GM21528 (cell line): ENCODE measurements at regions not wholly inside any gene's neighbourhood (a gene's known extent, or its start where the extent isn't known, plus 50 kb on each side); places are given as distances from the start of the nearest gene placed in this dataset.

Source experiments
- ATAC-seq: cut with Tn5 transposase; IDR thresholded peaks from one replicate; pipeline ENCODE4 v1.9.1; 2021; ENCODE audit warnings: mild to moderate bottlenecking, moderate library complexity; ENCODE audit not compliant: unreplicated experiment, low FRiP score

DNA sequence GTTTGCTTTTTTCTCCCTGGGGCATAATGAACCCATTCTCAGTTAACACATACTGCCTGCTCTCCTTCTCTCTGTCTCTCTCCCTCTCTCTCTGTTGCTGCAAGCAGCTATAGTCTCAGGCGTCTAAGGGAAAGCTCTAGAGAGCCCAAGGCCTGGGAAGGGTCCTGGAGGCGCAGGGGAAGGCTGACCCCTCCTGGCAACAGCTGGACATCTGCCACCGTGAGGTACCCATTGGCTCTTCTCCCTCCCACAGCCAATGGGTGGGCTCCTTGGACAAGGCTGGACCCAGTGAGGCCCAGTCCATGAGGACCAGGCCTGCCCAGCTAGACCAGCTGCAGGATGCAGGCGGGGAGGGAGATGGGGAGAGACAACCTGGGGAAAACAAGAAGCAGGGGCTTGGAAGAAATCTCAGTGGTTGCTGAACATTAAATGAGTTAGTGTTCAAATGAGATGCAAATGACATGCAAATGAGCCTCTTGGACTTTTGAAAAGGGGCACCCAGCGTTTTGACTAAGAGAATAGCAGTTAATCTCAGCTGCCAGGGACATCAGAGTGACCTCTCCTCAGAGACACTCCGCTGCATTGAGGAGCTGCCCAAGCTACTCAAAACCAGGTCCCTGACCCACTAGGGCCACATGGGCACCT lies 349.7 kb downstream of the BUD13 start:
- ATAC-seq: no peak

DNA sequence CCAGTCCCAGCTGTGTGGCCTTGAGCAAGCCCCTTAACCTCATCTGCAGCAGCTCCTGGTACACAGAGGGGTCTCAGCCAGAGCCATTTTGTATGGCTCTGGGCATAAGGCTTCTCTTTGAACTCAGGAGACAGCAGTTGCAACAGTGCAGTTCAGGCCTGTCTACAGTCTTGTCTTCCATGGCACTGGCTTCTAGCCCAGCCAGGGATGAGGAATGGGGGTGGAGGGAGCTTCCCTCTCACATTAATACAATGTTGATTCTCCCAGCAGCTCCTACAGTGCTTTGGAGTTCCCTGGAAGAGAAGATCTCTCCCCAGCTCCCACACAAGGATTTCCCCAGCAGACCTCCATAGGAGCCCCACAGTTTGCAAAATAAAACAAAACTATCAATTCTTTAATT lies 350.2 kb downstream of the BUD13 start:
- no peak for ATAC-seq

DNA sequence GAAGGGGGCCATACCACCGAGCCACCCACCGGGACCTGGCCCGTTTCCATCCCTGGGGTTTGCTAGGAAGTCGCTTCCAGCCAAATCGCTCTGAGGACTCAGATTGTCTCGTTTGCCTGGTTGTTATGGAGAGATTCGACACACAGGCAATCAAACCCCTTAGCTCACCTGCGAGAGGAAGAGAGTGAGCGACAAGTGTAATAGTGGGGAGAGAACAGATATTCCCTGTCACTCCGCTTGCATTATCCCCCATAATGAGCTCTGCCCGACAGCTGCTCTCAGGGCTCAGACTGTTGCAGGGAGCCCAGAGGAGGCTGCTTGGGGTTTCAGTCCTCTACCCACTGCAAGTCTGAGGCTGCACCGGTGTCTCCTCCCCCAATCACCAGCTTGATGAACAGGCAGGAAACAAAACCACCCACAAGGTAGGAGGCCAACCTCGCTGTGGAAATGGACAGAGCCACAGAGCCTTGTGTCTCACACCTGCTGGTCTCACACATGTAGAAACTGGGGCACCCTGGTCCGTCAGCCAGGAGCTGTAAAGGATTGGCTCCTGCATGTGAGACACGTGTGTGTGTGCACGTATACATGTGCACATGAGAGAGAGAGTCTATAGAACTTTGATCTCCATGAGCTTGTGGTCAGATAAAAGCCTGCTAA lies 351.1 kb downstream of the BUD13 start:
- no peak for ATAC-seq

DNA sequence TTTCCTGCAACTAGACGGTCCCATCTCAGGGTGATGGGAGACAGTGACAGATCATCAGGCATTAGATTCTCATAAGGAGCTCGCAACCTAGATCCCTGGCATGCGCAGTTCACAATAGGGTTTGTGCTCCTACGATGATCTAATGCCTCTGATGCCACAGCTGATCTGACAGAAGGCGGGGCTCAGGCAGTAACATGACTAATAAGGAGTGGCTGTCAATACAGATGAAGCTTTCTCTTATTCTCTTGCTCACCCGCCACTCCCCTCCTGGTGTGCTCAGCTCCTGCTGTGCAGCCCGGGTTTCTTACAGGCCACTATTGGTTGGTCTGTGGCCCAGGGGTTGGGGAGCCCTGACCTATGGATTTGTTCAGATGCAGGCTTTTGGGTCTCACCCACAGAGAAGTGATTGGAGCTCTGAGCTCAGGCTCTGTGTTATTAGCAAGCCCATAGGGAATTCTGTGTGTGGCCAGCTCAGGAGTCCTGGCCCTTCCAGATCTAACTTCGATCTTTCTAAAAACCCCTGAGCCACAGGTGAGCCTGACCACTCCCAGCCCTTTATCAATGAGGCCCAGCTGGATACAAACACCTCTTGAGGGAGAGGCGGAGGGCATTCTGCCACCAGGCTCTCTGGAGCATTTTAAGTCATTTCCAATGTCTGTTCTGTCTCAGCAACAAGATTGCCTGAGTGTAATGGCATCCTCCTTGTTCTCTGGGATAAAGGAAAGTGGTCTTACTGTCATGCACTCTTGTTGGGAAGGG lies 351.8 kb downstream of the BUD13 start:
- ATAC-seq: no peak

DNA sequence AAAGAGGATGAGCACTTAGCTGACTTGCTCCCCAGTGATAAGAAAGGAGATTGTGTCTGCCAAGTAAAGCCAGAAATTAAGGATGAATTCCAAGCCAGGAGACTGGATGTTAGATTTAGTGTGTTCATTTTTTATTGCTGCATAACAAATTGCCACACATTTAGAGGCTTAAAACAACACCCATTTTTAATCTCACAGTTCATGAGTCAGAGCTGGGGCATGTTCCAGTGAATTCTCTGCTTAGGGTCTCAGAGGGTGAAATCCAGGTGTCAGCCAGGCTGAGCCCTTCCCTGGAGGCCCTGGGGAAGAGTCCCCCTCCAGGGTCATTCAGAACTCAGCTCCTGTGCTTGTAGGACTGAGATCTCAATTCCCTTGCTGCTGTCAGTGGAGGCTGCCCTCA lies 352.8 kb downstream of the BUD13 start:
- no peak for ATAC-seq

DNA sequence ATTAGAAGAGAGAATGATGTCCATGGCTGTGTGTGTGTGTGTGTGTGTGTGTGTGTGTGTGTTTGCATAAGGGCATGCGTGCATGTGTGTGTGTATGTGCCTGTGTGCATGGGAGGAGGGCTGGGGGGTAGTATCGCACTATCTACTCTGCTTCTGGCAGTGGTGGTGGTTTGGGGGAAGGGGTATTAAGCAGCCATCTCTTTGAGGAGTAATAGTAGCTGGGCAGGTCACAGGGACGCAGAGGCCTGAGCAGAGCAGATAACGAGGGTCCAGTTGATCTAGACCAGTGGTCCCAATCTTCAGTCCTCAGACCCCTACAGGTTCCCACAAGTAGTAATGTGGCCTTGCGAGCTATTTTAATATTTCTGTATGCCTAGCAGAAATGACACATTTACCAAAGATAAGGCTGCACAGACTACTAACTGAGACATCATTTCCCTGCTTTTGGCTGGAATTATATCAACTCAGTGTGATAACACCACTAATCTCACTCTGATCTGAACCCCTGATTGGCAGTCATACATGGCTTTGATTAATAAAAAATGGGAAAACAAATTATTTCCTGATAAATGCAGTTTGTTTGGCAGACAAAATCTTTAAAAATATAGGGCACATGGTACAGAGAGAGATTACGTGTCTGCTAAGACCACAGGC lies 354.3 kb downstream of the BUD13 start:
- ATAC-seq: no peak

DNA sequence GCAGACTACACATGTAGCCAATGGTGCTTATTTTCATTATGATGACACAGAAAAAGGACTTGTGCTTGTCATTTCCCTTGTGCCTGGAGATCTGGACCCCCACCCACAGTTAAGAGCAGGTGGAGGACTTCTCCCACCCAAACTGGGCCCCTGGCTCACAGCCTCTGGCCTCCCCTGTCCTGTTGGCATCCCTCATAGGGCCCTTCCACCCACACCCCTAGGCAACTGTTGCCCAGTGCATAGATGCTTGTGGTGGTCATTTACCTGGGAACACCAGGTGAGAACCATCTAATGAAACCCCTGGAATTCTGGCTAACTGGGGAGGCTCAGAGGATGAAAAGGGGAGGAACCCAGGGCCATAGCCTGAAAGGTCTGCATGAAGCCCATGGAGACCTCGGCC lies 355.9 kb downstream of the BUD13 start:
- ATAC-seq: no peak

DNA sequence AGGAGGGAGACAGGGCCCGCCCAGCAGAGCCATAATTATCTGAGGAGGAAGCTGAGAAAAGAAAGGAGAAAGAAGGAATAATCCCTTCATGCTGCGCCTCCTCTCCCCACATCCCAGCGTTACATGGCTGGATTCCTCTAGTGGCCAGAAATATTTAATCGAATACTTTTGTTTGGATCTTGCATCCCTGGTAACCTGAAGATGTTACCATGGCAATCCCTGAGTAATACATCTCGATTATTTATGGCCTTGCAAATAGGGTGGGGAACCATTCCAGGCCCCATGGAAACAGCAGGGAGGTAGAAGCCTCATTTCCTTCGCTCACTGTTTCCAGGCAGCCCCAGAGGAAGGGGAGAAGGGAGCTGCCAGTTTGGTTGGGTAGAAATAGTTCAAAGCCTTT lies 357.7 kb downstream of the BUD13 start:
- no peak for ATAC-seq

DNA sequence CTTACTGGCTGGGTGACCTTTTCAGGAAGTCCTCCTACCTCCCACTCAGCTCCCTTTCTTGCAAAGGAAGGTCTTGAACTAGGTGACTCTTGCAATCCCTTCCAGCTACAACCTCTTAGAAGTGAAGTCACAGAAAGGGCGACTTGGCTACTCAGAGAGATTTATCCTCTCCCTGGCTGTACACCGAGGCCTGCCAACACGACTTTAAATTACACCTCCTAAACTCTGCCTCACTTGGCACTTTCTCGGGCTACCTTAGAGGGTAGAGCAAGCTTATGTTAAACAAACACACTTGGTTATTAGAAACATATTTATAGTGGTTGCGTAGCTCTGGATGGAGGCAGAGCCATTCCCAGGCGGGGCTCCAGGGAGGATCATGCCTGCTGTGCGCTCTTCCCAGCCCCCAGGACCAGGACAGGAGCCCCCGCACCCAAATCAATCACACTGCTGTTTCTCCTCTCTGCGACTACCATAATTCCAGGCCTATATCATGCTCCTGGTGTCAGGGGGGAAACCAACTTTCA lies 358.4 kb downstream of the BUD13 start:
- no peak for ATAC-seq

DNA sequence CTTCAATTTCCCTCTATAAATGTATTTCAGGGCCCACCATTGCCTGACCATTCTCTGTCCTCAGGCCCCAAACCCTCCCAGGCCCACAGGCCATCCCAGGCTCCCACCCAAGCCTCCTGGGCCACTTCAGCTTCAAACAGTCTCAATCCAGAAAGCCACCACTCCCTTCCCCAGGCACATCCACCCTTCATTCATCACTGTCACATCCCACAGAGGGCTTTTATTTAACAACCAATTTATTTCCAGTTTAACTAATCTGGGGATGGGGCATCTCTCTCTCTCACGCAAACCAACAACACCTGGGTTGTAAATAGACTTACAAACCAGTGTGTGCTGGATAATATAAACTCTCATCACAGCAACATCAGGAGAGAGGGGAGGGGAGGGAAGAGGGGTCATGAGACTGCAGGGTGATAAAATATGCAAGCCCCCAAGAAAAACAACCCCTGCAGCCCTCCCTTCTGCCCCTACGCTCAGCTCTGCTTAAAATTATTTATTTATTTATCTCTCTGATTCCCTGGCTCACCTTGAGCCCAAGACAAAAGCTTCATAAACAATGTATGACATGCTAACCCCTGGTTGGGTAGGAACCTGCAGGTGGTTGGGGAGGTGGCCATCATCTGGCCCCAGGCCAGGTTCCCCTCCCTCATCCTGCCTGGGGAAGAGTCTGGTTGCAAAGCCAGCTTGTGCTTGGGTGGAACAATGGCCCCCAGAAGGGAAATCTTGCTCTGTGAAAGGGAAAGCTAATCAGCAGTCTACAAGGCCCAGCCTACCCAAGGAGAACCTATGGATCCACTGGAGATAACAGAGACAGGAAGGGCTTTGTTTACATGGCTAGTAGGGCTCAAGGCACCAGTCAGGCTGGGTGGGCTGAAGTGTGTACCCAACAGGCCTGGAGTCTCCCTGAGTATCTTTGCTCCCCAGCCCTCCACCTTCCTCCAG lies 359.2 kb downstream of the BUD13 start:
- ATAC-seq: no peak

DNA sequence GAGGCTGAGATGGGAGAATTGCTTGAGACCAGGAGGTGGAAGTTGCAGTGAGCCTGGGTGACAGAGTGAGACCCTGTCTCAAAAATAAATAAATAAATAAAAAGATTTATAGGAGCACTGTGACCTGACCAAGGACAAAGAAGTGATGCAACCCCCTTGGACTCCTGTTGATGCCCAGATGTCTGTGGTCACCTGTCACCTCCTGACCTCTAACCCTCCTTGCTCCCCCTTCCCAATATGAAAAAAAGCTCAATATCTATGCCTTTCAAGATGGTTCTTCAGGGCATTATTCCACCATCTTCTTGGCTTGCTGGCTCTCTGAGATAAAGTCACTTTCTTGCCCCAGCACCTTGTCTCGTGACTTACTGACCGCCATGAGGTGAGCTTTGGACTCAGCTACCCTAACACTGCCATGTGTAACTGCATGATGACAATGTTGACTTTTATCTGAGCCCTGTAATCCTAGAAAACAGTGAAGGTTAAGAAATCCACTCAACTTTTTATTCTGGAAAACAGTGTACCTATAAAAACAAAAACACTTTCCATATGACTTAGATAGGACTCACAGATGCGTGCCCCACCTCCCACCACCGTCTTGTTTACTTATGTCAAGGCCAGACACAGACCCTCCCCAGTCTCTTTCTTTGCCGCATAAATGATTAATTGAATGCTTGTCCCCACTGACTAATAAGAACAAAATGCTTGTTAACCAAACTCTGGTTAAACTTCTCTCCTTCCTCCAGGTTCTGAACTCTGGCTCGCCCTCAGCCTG lies 360.5 kb downstream of the BUD13 start:
- no peak for ATAC-seq

DNA sequence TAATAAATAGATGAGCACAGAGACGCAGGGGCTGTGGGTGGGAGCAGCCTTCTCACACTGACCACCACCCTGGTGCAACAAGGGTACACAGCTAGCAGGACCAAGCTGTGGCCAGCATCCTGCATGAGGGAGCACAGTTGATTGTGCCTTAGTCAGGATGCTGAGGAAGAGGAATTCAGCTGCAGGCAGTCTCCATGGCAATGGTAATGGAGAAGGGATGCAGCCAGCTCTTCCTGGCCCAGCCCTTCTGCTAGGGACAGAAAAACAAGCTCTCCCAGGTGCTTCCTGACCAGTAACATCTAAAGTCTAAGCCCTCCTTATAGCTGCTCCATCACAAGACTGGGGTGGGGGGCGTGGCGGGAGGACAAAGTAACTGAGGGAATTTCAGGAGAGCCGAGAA lies 363.5 kb downstream of the BUD13 start:
- no peak for ATAC-seq

DNA sequence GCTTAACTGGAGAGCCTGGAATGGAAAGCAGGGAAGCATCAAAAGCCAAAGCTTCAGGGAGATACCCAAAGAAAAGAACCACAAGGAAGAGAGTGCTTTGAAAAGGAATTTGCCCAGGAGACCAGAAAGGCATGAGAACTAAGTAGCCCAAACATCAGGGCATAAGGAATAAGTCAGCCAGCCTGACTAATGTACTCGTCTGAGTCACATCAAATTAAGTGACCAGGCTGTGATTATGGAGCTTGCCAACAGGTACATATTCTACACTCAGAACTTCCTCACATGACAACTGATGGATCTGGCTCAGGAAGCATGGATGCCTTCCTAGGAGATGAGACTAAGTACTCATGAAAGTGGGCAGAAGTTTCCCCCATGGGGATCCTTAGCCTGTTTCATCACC lies 366.7 kb downstream of the BUD13 start:
- no peak for ATAC-seq

DNA sequence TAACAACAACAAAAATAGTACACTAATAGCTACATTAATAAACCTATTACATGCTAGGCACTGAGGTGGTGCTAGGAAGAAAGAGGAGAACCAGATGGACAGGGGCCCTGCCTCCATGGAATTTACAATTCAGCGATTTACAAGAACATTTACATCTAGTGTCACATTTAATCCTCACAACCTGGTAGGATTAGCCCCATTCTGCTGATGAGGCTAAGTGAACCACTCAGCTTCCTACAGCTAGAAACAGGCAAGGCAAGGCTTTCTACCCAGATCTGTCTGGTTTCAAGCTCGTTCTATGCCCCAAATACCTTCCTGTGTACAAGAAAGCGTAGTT lies 368.4 kb downstream of the BUD13 start:
- ATAC-seq: no peak

DNA sequence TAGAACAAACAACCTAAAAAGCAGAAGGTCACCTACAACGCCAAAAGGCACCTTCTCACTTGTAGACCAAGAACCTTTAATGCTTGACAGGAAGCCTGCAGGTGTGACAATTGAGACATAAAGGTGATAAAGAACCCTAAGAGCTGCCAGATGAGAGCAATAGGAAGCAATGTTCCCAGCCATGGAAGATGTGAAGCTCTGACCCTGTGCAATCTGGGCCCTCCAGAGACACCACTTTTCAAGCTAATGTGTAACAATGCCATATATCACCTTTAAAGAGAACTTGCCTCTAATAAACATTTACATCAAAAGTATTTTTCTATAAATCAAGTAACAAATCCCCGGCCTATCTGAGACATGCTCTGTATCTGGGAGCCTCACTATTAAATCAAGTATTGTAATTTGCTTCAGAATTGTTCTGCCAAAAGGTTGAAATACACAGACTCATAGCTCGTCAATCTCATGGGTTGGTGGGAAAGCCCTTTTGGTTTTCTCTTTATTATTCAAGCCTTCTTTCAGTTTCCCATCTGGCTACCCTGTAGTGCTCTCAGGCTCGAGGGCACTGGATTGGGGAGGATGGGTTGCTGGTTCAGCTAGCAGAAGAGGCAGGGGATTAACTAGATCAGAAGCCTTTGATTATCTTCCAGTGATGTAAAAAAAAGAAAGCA lies 368.9 kb downstream of the BUD13 start:
- no peak for ATAC-seq

DNA sequence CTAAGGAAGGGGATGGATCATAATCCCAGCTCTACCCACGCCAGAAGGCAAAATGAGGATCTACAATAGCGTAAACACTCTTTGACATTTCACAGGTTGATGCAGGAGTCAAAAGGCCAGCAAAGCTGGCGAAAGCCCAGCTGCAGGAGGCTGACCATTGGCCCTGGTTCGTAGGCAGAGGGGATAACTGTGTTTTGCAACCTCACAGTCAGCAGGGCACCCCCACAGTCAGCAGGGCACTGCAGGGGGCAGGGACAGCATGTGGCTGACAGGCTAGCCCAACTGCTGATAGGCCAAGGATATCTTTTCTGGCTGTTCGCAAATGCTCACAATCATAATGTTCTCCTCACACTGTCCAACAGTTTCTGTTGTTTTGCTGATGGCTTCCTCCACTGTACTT lies 372.7 kb downstream of the BUD13 start:
- ATAC-seq: no peak

DNA sequence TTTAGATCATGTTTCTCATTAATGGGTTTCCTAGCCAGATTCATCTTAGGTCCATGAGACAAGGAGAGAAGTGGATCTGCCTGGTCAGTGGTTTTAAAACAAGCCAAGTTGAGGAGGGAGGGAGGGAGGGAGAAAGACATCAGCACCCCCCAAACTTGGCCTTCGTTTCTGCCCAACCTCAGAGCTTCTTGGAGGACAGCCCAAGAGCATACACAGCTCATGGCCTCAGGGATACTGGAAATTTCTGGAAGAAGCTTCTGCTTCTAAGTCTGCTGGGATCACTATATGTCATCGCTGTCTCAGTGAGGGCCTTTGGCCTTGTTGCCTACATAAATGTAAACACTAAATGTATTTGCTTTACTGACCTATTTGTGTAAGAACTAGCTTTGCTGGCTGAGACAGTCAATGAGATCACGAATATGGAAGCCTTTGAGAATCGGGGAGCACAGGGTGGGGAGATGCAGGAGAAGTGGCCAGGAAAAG lies 375.1 kb downstream of the BUD13 start:
- no peak for ATAC-seq

DNA sequence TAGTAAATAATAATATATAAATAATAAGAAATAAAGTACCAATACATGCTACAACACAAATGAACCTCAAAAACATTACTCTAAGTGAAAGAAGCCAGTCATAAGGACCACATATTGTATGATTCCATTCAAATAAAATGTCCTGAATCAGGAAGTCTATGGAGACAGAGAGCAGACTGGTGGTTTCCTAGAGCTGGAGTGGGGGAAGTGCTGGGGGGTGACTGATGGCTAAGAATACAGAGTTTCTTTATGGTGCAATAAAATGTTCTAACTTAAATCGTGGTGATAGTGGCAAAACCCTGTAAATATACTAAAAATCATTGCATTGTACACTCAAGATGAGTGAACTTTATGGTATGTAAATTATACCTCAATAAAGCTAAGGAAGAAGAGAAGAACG lies 376.5 kb downstream of the BUD13 start:
- ATAC-seq: no peak

DNA sequence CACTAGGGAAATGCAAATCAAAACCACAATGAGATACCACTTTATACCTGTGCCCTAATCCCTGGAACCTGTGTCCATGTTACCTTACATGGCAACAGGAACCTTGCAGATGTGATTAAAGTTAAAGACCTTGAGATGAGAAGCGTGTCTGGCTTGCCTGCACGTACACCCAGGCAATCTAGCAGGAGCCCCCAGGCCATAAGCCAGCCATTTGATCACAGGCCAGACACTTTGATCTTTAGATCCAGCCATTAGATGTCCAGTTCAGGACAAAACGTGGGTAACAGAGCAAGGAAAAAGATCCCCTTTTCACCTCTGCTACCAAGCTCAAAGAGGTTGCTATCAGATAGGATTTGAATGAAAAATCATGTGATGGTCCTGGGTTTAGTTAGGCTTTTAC lies 378.8 kb downstream of the BUD13 start:
- no peak for ATAC-seq
